GM12872 (cell line): ENCODE measurements at regions not wholly inside any gene's neighbourhood (a gene's known extent, or its start where the extent isn't known, plus 50 kb on each side); places are given as distances from the start of the nearest gene placed in this dataset.

Experiments
- CTCF ChIP-seq: IDR thresholded peaks from 3 replicates; pipeline ENCODE4 v1.5.1; 2011; ENCODE audit warnings: low read depth, mild to moderate bottlenecking, low read length, moderate library complexity; ENCODE audit not compliant: insufficient read depth

- no peak for TF ChIP-seq CTCF
Measured at GRCh38 chr1:208593306-208594006, 349.3 kb upstream of the PLXNA2 start.

- no peak for TF ChIP-seq CTCF
Measured at GRCh38 chr1:208595236-208595635, 351.1 kb upstream of the PLXNA2 start.

- no peak for TF ChIP-seq CTCF
Measured at GRCh38 chr1:208595745-208596144, 351.6 kb upstream of the PLXNA2 start.

- TF ChIP-seq CTCF, result no peak
Measured at GRCh38 chr1:208597571-208597970, 353.4 kb upstream of the PLXNA2 start.

GRCh38 chr1:208598021-208598420, 353.8 kb upstream of the PLXNA2 start:
- TF ChIP-seq CTCF, result no peak

- no peak for TF ChIP-seq CTCF
Measured at GRCh38 chr1:208599063-208599462, 354.9 kb upstream of the PLXNA2 start.

GRCh38 chr1:208600456-208601190, 356.4 kb upstream of the PLXNA2 start:
- no peak for TF ChIP-seq CTCF
